Mesothelial cell of epicardium (in vitro differentiated cells): ENCODE measurements at regions not wholly inside any gene's neighbourhood (a gene's known extent, or its start where the extent isn't known, plus 50 kb on each side); places are given as distances from the start of the nearest gene placed in this dataset.

Source experiments
- DNase-seq, 2 experiments: peaks; one replicate each; pipeline ENCODE4 v3.0.0; 2021; ENCODE audit warnings: low spot score in 2 of 2; ENCODE audit not compliant: unreplicated experiment in 2 of 2
- H3K27ac Mint-ChIP-seq: 2 replicates; pipeline ENCODE4 v1.8.0; 2021; ENCODE audit warnings: mixed read lengths
- H3K27me3 Mint-ChIP-seq: 2 replicates; pipeline ENCODE4 v1.8.0; 2021; ENCODE audit warnings: low read depth, mixed read lengths
- H3K36me3 Mint-ChIP-seq: 2 replicates; pipeline ENCODE4 v1.8.0; 2021; ENCODE audit warnings: mixed read lengths
- H3K4me1 Mint-ChIP-seq: 2 replicates; pipeline ENCODE4 v1.8.0; 2021; ENCODE audit warnings: mixed read lengths
- H3K4me3 Mint-ChIP-seq: 2 replicates; pipeline ENCODE4 v1.8.0; 2021; ENCODE audit warnings: mild to moderate bottlenecking, moderate library complexity, mixed read lengths
- H3K9me3 Mint-ChIP-seq: 2 replicates; pipeline ENCODE4 v1.8.0; 2021; ENCODE audit warnings: mixed read lengths
- CTCF ChIP-seq: fragments of 200-600 bp; sonication (generic); IDR thresholded peaks from one replicate; pipeline ENCODE4 v1.5.0; 2021; ENCODE audit warnings: antibody characterized with exemption; ENCODE audit not compliant: unreplicated experiment

GRCh38 chrX:22662776-22663175 is 337.0 kb upstream of the DDX53 start:
- Mint-ChIP-seq H3K9me3 (peaks cover 34% of the 10 kb centered on the region), H3K4me3 (no peak overlapping the region), H3K27ac (no peak overlapping the region), H3K36me3 (no peaks in the 10 kb centered on the region), H3K4me1 (no peaks in the 10 kb centered on the region), H3K27me3 (no peaks in the 10 kb centered on the region)
- no peak for TF ChIP-seq CTCF
- no peak for DNase-seq

DNA sequence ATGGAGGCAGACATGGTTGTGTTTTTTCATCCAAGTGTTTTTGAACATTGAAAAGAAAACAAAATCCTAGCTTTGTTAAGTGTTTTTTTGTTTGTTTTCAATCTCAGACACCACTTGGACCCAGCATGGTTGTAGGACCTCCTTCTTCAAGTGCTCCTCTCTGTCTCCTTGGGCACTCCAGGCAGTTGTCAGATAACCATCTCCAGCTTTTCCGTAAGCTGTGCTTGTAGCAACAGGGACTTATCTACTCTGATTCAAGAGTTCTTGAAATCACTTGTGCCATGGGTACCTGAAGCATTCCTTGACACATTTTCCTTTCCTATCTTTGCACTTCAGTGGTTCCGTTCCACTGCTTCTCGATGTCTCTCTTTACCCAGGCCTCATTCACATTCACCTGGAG is 334.9 kb upstream of the DDX53 start:
- Mint-ChIP-seq H3K36me3 (no peaks in the 10 kb centered on the region), H3K4me3 (no peak overlapping the region), H3K4me1 (no peaks in the 10 kb centered on the region), H3K27ac (no peak overlapping the region), H3K9me3 (peaks cover 36% of the 10 kb centered on the region), H3K27me3 (no peaks in the 10 kb centered on the region)
- no peak for DNase-seq
- no peak for TF ChIP-seq CTCF

DNA sequence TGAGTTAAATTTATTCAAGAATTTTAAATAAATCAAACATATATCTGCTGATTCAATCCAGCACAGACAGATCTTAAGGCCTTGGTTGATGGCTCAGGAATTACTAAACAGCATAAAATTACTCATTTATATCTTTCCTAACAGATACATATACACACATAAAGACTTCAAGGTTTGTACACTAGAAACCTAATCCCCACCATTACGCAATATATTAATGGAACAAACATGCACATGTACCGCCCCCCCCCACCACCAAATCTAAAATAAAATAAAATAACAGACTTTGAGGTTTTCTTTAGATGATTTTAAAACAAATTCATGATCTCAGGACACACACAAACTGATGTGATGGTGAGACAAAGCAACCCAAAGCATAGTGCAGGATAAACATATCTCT is 333.9 kb upstream of the DDX53 start:
- no peaks in the 10 kb centered on the region for H3K36me3 Mint-ChIP-seq
- H3K4me1 Mint-ChIP-seq: no peaks in the 10 kb centered on the region
- no peak overlapping the region for H3K4me3 Mint-ChIP-seq
- no peak for TF ChIP-seq CTCF
- no peak for DNase-seq
- peaks cover 40% of the 10 kb centered on the region for H3K9me3 Mint-ChIP-seq
- H3K27me3 Mint-ChIP-seq: no peaks in the 10 kb centered on the region
- no peak overlapping the region for H3K27ac Mint-ChIP-seq

- H3K27me3 Mint-ChIP-seq: no peaks in the 10 kb centered on the region
- TF ChIP-seq CTCF: no peak
- no peaks in the 10 kb centered on the region for H3K4me1 Mint-ChIP-seq
- no peak overlapping the region for H3K27ac Mint-ChIP-seq
- DNase-seq: no peak
- H3K36me3 Mint-ChIP-seq: no peaks in the 10 kb centered on the region
- no peak overlapping the region for H3K4me3 Mint-ChIP-seq
- H3K9me3 Mint-ChIP-seq: peaks cover 43% of the 10 kb centered on the region
These were observed 333.3 kb upstream of the DDX53 start for GRCh38 chrX:22666441-22666840.

DNA sequence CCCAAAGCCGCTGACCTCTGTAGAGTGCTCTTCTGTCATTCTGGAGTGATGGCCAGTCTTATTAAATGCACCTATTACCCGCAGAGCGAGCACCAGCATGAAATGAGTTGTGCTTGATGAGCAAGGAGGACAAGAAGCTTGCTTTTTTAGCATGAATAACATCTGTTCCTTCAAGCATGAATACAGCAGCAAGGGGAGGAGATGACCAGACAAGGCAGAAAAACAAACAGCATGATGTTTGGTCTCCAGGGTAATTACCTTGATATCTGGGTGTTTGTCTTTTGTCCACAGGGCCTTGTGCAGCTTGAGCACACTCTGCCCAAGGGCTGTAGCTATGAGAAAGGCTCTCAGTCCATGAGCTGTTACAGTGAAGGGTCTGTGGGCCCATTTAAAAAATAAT is 324.8 kb upstream of the DDX53 start:
- no peaks in the 10 kb centered on the region for H3K27me3 Mint-ChIP-seq
- H3K27ac Mint-ChIP-seq: no peak overlapping the region
- no peak for TF ChIP-seq CTCF
- no peaks in the 10 kb centered on the region for H3K4me1 Mint-ChIP-seq
- no peak for DNase-seq
- H3K36me3 Mint-ChIP-seq: no peaks in the 10 kb centered on the region
- no peak overlapping the region for H3K4me3 Mint-ChIP-seq
- H3K9me3 Mint-ChIP-seq: peaks cover 33% of the 10 kb centered on the region

DNA sequence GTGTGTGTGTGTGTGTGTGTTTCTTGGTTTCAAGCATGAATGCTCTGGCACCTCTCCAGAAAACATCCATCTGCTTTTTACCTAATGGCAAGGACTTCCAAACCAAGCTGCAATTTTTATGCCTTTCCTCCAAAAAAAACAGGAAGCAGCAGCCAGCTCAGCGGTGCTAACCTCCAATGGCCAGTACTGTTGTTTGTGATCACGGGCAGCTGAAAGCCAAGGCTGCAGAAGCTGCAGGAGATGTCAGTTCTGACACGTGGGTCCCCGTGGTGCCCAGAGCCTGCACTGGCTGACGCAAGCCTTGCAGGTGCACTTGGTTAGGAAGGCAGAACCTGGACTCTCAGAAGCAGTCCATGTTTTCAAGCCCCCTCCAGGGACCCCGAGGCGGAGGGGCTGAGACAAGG is 313.6 kb upstream of the DDX53 start:
- Mint-ChIP-seq H3K27ac (no peak overlapping the region), H3K9me3 (peaks cover 30% of the 10 kb centered on the region), H3K4me1 (peaks cover 13% of the 10 kb centered on the region), H3K4me3 (no peak overlapping the region), H3K27me3 (no peaks in the 10 kb centered on the region), H3K36me3 (no peaks in the 10 kb centered on the region)
- DNase-seq: no peak
- no peak for TF ChIP-seq CTCF
